Fibroblast of the aortic adventitia (primary cell): ENCODE measurements at regions not wholly inside any gene's neighbourhood (a gene's known extent, or its start where the extent isn't known, plus 50 kb on each side); places are given as distances from the start of the nearest gene placed in this dataset.
"Not testable (repeated sequence)": the region's sequence is repeated elsewhere in the genome, so short reads cannot be mapped to it uniquely, and the experiment has no call there.

Experiments
- DNase-seq: peaks from one replicate; pipeline ENCODE4 v3.0.0-alpha.2; 2010; ENCODE audit warnings: low read depth
- H3K4me3 ChIP-seq: 2 replicates; pipeline ENCODE4 v1.5.1; 2011; ENCODE audit warnings: low read depth, mild to moderate bottlenecking, control low read depth, low read length, moderate library complexity
- CTCF ChIP-seq: IDR thresholded peaks from 2 replicates; pipeline ENCODE4 v1.5.1; 2011; ENCODE audit warnings: mild to moderate bottlenecking, low read length, control low read depth, inconsistent platforms; ENCODE audit not compliant: insufficient read depth

- DNase-seq = no peak
- H3K4me3 ChIP-seq = no peak overlapping the region
- TF ChIP-seq CTCF = no peak
Measured at GRCh38 chr9:95788521-95788991, 86.9 kb upstream of the ERCC6L2 start.

- H3K4me3 ChIP-seq = no peak overlapping the region
- no peak for TF ChIP-seq CTCF
- DNase-seq = no peak
Measured at GRCh38 chr9:95788021-95788420, 87.5 kb upstream of the ERCC6L2 start.

GRCh38 chr9:95785209-95785608, 90.3 kb upstream of the ERCC6L2 start:
- H3K4me3 ChIP-seq = no peak overlapping the region
- DNase-seq = no peak
- no peak for TF ChIP-seq CTCF

- DNase-seq = no peak
- no peak for TF ChIP-seq CTCF
- H3K4me3 ChIP-seq = no peak overlapping the region
Measured at GRCh38 chr9:95784318-95784717, 91.2 kb upstream of the ERCC6L2 start.

GRCh38 chr9:95783426-95783975, 92.0 kb upstream of the ERCC6L2 start:
- H3K4me3 ChIP-seq = no peak overlapping the region
- no peak for DNase-seq
- no peak for TF ChIP-seq CTCF

GRCh38 chr9:95780751-95781150, 94.7 kb upstream of the ERCC6L2 start:
- no peak overlapping the region for H3K4me3 ChIP-seq
- TF ChIP-seq CTCF = no peak
- no peak for DNase-seq

- no peak for DNase-seq
- H3K4me3 ChIP-seq = no peak overlapping the region
- no peak for TF ChIP-seq CTCF
Measured at GRCh38 chr9:95780121-95780520, 95.4 kb upstream of the ERCC6L2 start.

- not testable (repeated sequence) for H3K4me3 ChIP-seq, DNase-seq
Measured at GRCh38 chr9:95779597-95779996, 95.9 kb upstream of the ERCC6L2 start.
